HG03460 (cell line): ENCODE measurements at regions not wholly inside any gene's neighbourhood (a gene's known extent, or its start where the extent isn't known, plus 50 kb on each side); places are given as distances from the start of the nearest gene placed in this dataset.
A peak's percentile ranks its signal among the peaks of the same experiment; 100 is the strongest.

Experiments used
- ATAC-seq: cut with Tn5 transposase; IDR thresholded peaks from one replicate; pipeline ENCODE4 v1.9.1; 2021; ENCODE audit not compliant: unreplicated experiment

- ATAC-seq: no peak
These were observed 61.7 kb upstream of the PSD2 start for GRCh38 chr5:139733698-139734538.

- no peak for ATAC-seq
These were observed 61.1 kb upstream of the PSD2 start for GRCh38 chr5:139734539-139734916.

GRCh38 chr5:139738193-139739149 lies 57.1 kb upstream of the PSD2 start:
- ATAC-seq: no peak

GRCh38 chr5:139739150-139739974 lies 56.2 kb upstream of the PSD2 start:
- ATAC-seq: no peak

GRCh38 chr5:139740138-139740991 lies 55.2 kb upstream of the PSD2 start:
- ATAC-seq: no peak

- no peak for ATAC-seq
These were observed 54.5 kb upstream of the PSD2 start for GRCh38 chr5:139740992-139741672.

GRCh38 chr5:139741823-139742172 lies 53.8 kb upstream of the PSD2 start:
- no peak for ATAC-seq

- no peak for ATAC-seq
These were observed 53.3 kb upstream of the PSD2 start for GRCh38 chr5:139742173-139742903.

- ATAC-seq: no peak
These were observed 52.4 kb upstream of the PSD2 start for GRCh38 chr5:139743001-139743771.

- no peak for ATAC-seq
These were observed 51.8 kb upstream of the PSD2 start for GRCh38 chr5:139743804-139744203.

GRCh38 chr5:139744471-139745131 lies 51.0 kb upstream of the PSD2 start:
- no peak for ATAC-seq

- no peak for ATAC-seq
These were observed 50.3 kb upstream of the PSD2 start for GRCh38 chr5:139745132-139745799.

- peak; percentile 30 for ATAC-seq
These were observed 49.6 kb upstream of the PSD2 start for GRCh38 chr5:139745800-139746690.
